ENCODE measurements at regions not wholly inside any gene's neighbourhood (a gene's known extent, or its start where the extent isn't known, plus 50 kb on each side); places are given as distances from the start of the nearest gene placed in this dataset.

DNA sequence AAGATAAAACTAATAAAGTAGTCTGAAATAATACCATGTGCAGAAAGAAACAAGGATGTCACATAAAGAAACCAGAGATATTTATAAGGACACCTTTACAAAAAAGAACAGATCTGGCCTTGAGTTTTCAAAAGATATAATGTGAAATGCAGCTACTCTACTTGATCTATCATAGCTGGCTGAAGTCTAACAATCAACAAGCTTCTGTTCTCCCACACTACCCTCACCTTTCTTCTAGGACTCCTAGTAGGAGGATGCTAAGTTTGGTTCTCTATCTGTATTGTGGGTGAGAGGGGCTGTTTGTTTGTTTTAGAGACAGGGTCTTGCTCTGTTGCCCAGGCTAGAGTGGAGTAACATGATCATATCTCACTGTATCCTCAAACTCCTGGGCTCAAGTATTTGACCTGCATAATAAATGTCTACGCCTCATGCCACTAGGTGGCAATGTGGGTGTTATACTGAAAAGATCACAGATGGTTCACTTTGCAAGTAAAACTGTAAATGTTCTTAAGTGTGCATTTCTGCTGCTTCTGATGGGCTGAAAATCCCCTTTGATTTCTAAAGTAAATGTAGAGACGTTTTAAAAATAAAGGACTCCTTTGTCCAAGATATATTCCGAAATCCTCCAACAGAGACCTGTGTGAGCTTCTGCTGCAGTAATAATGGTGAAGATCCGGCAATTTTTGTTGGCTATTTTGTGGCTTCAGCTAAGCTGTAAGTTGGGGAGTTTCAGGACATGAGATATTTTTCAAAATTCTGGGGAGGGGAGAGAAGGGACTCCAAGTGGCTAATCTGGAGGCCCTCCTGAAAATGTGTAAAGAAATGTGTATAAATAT is 269.3 kb downstream of the DAD1 start:
- TF ChIP-seq FOXP2 (optimal IDR thresholded peaks at IDR 0.05; ENCODE audit: borderline replicate concordance, extremely low read depth, extremely low read length, insufficient read depth): no peak
- TF ChIP-seq POLR2AphosphoS5 (IDR thresholded peaks at IDR 0.05; ENCODE audit: low read depth, low read length): no peak
- TF ChIP-seq REST (IDR thresholded peaks at IDR 0.05; ENCODE audit: insufficient read depth in 1 of 2, low read depth in 2 of 2, low read length in 2 of 2): no peak
- TF ChIP-seq TAF1 (IDR thresholded peaks at IDR 0.05; ENCODE audit: borderline replicate concordance, insufficient read depth, low read length): no peak
- no peak for TF ChIP-seq SIN3A (IDR thresholded peaks at IDR 0.05; ENCODE audit: borderline replicate concordance, insufficient read depth, low read length)

- TF ChIP-seq POLR2AphosphoS5 (IDR thresholded peaks at IDR 0.05; ENCODE audit: low read depth, low read length) (no peak), TAF1 (IDR thresholded peaks at IDR 0.05; ENCODE audit: borderline replicate concordance, insufficient read depth, low read length) (no peak), FOXP2 (optimal IDR thresholded peaks at IDR 0.05; ENCODE audit: borderline replicate concordance, extremely low read depth, extremely low read length, insufficient read depth) (no peak), REST (IDR thresholded peaks at IDR 0.05; ENCODE audit: insufficient read depth in 1 of 2, low read depth in 2 of 2, low read length in 2 of 2) (no peak), SIN3A (IDR thresholded peaks at IDR 0.05; ENCODE audit: borderline replicate concordance, insufficient read depth, low read length) (no peak)
Measured at GRCh38 chr14:22318951-22319350, 270.1 kb downstream of the DAD1 start.

DNA sequence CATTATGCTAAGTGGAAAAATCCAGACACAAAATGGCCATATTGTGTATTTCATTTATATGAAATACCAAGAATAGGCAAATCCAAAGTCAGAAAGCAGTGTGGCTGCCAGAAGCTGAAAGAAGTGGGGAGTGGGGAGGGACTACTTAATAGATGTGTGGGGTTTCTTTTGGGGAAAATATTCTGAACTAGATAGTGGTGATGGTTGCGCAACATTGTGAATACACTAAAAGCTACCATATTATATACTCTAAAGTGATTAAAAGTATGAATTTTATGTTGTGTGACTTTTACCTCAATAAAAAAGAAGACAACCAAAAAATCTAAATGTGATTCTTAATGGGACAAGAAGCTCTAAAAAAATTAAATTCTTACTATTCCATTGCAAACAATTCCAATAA is 272.6 kb downstream of the DAD1 start:
- TF ChIP-seq POLR2AphosphoS5 (IDR thresholded peaks at IDR 0.05; ENCODE audit: low read depth, low read length): no peak

- TF ChIP-seq POLR2AphosphoS5 (IDR thresholded peaks at IDR 0.05; ENCODE audit: low read depth, low read length): no peak
- no peak for TF ChIP-seq TAF1 (IDR thresholded peaks at IDR 0.05; ENCODE audit: borderline replicate concordance, insufficient read depth, low read length)
- TF ChIP-seq REST (IDR thresholded peaks at IDR 0.05; ENCODE audit: insufficient read depth in 1 of 2, low read depth in 2 of 2, low read length in 2 of 2): no peak
- TF ChIP-seq FOXP2 (optimal IDR thresholded peaks at IDR 0.05; ENCODE audit: borderline replicate concordance, extremely low read depth, extremely low read length, insufficient read depth): no peak
- TF ChIP-seq SIN3A (IDR thresholded peaks at IDR 0.05; ENCODE audit: borderline replicate concordance, insufficient read depth, low read length): no peak
Measured at GRCh38 chr14:22315336-22315735, 273.7 kb downstream of the DAD1 start.

GRCh38 chr14:22314183-22314820 is 274.7 kb downstream of the DAD1 start:
- TF ChIP-seq REST (IDR thresholded peaks at IDR 0.05; ENCODE audit: insufficient read depth in 1 of 2, low read depth in 2 of 2, low read length in 2 of 2) (no peak), FOXP2 (optimal IDR thresholded peaks at IDR 0.05; ENCODE audit: borderline replicate concordance, extremely low read depth, extremely low read length, insufficient read depth) (no peak), TAF1 (IDR thresholded peaks at IDR 0.05; ENCODE audit: borderline replicate concordance, insufficient read depth, low read length) (no peak), POLR2AphosphoS5 (IDR thresholded peaks at IDR 0.05; ENCODE audit: low read depth, low read length) (no peak), SIN3A (IDR thresholded peaks at IDR 0.05; ENCODE audit: borderline replicate concordance, insufficient read depth, low read length) (no peak)

All from PFSK-1 (cell line).